ENCODE measurements at regions not wholly inside any gene's neighbourhood (a gene's known extent, or its start where the extent isn't known, plus 50 kb on each side); places are given as distances from the start of the nearest gene placed in this dataset.

DNA sequence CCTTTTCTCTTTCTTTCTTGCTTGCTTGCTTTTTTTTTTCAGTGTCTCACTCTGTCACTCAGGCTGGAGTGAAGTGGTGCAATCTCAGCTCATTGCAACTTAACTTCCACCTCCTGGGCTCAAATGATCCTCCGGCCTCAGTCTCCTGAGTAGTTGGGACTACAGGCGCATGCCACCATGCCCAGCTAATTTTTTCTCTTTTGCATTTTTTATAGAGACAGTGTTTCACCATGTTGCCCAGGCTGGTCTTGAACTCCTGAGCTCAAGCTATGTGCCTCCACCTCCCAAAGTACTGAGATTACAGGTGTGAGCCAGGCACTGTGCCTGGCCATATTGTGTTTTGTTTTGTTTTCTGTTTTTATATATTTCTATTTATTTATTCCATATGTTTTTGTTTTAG is 461.0 kb downstream of the ADAMTS20 start:
- TF ChIP-seq, protein P1, sequence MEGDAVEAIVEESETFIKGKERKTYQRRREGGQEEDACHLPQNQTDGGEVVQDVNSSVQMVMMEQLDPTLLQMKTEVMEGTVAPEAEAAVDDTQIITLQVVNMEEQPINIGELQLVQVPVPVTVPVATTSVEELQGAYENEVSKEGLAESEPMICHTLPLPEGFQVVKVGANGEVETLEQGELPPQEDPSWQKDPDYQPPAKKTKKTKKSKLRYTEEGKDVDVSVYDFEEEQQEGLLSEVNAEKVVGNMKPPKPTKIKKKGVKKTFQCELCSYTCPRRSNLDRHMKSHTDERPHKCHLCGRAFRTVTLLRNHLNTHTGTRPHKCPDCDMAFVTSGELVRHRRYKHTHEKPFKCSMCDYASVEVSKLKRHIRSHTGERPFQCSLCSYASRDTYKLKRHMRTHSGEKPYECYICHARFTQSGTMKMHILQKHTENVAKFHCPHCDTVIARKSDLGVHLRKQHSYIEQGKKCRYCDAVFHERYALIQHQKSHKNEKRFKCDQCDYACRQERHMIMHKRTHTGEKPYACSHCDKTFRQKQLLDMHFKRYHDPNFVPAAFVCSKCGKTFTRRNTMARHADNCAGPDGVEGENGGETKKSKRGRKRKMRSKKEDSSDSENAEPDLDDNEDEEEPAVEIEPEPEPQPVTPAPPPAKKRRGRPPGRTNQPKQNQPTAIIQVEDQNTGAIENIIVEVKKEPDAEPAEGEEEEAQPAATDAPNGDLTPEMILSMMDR (conservative IDR thresholded peaks at IDR 0.05; ENCODE audit: low read length), result no peak
- TF ChIP-seq EZH2phosphoT487 (IDR thresholded peaks at IDR 0.05; ENCODE audit: borderline replicate concordance), result no peak
